HG03097 (cell line): ENCODE measurements at regions not wholly inside any gene's neighbourhood (a gene's known extent, or its start where the extent isn't known, plus 50 kb on each side); places are given as distances from the start of the nearest gene placed in this dataset.

Source experiments
- ATAC-seq: cut with Tn5 transposase; IDR thresholded peaks from one replicate; pipeline ENCODE4 v1.9.1; 2021; ENCODE audit not compliant: unreplicated experiment, low FRiP score

- ATAC-seq = no peak
Measured at GRCh38 chr2:53286345-53286744, 481.3 kb upstream of the CHAC2 start.

- ATAC-seq = no peak
Measured at GRCh38 chr2:53275743-53276142, 491.9 kb upstream of the CHAC2 start.

- no peak for ATAC-seq
Measured at GRCh38 chr2:53268626-53269025, 499.0 kb upstream of the CHAC2 start.

GRCh38 chr2:53268086-53268485 is 499.5 kb upstream of the CHAC2 start:
- ATAC-seq = no peak

- ATAC-seq = no peak
Measured at GRCh38 chr2:53265544-53266299, 501.9 kb upstream of the CHAC2 start.

- ATAC-seq = no peak
Measured at GRCh38 chr2:53260568-53260967, 507.0 kb upstream of the CHAC2 start.

- ATAC-seq = no peak
Measured at GRCh38 chr2:53259395-53260009, 508.1 kb upstream of the CHAC2 start.

- ATAC-seq = no peak
Measured at GRCh38 chr2:53257287-53257686, 510.3 kb upstream of the CHAC2 start.

- ATAC-seq = no peak
Measured at GRCh38 chr2:53253244-53253643, 514.4 kb upstream of the CHAC2 start.

- no peak for ATAC-seq
Measured at GRCh38 chr2:53252115-53252514, 515.5 kb upstream of the CHAC2 start.

GRCh38 chr2:53247956-53248735 is 519.5 kb upstream of the CHAC2 start:
- no peak for ATAC-seq

GRCh38 chr2:53243430-53243829 is 524.2 kb upstream of the CHAC2 start:
- no peak for ATAC-seq

- ATAC-seq = no peak
Measured at GRCh38 chr2:53242090-53242489, 525.5 kb upstream of the CHAC2 start.

- no peak for ATAC-seq
Measured at GRCh38 chr2:53235836-53236582, 531.6 kb upstream of the CHAC2 start.

GRCh38 chr2:53234548-53234903 is 533.1 kb upstream of the CHAC2 start:
- ATAC-seq = no peak

GRCh38 chr2:53233759-53234547 is 533.7 kb upstream of the CHAC2 start:
- ATAC-seq = no peak

- ATAC-seq = no peak
Measured at GRCh38 chr2:53231908-53232307, 535.7 kb upstream of the CHAC2 start.

GRCh38 chr2:53230691-53231090 is 536.9 kb upstream of the CHAC2 start:
- no peak for ATAC-seq

GRCh38 chr2:53227535-53227934 is 540.1 kb upstream of the CHAC2 start:
- ATAC-seq = no peak

GRCh38 chr2:53220969-53221368 is 546.6 kb upstream of the CHAC2 start:
- ATAC-seq = no peak
